ENCODE measurements at regions not wholly inside any gene's neighbourhood (a gene's known extent, or its start where the extent isn't known, plus 50 kb on each side); places are given as distances from the start of the nearest gene placed in this dataset.
"Not testable (repeated sequence)": the region's sequence is repeated elsewhere in the genome, so short reads cannot be mapped to it uniquely, and the experiment has no call there.

DNA sequence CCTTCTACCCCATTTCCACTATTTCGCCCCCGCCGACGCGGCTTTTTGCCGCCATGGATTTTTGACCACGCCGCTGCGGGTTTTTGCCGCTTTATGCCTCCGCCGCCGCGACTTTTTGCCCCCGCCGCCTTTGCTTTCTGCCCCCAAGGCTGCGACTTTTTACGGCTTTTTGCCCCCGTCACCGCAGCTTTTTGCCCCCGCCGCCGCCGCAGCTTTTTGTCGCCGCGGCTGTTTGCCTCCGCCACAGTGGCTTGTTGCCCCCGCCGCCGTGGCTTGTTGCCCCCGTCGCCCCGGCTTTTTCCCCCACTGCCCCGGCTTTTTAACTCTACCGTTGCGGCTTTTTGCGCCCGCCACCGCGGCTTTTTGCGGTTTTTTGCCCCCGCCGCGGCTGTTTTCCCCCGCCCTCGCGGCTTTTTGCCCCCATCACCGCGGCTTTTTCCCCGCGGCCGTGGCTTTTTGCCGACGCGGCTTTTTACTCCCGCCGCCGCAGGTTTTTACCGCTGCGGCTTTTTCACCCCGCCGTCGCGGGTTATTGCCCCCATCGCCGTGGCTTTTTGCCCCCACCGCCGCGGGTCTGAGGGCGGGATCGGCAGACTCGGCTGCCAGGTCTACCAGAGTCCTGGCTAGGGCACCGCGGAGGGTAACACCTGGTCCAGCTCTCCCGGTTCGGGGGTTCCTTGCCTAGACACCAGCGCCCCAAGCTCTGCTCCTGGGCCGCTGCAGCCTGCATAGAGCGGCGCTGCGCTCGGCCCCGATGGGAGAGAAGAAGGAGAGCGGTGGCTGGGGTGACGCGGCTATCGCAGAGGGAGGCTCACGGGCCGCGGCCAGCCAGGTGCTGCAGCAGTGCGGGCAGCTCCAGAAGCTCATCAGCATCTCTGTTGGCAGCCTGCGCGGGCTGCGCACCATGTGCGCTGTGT is 562.7 kb upstream of the WSB1 start:
- DNase-seq, result no peak
- intact Hi-C loops (cut with DNase I), result no loop called here
- no peak for ATAC-seq (ENCODE audit: poor library complexity)

DNA sequence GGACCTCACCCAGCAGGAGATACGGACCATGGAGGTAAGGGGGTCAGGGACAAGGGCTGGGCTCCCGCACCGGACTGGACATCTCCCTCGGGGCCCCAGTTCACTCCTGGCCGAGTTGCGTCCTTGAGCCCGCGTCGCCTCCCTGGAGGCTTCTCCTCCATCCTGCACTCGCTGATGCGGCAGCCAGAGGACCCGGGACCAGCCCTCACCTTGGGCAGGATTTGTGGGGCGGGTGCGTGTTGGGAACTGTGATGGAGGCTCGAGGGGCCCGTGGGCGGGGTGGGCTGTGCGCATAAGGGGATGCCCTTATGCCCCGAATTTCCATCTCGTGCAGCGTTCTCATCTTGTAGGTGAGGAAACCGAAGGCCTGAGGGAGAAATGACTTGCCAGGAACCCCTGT is 562.0 kb upstream of the WSB1 start:
- not testable (repeated sequence) for ATAC-seq (ENCODE audit: poor library complexity)

GRCh38 chr17:26734775-26735174 is 559.1 kb upstream of the WSB1 start:
- DNase-seq; intact Hi-C loops (cut with DNase I); ATAC-seq (ENCODE audit: poor library complexity): not testable (repeated sequence)

More for the DNA sequence above, 562.0 kb upstream of the WSB1 start:
- intact Hi-C loops (cut with DNase I); DNase-seq: not testable (repeated sequence)

GRCh38 chr17:26735977-26736376 is 557.9 kb upstream of the WSB1 start:
- ATAC-seq (ENCODE audit: poor library complexity); DNase-seq; intact Hi-C loops (cut with DNase I): not testable (repeated sequence)

DNA sequence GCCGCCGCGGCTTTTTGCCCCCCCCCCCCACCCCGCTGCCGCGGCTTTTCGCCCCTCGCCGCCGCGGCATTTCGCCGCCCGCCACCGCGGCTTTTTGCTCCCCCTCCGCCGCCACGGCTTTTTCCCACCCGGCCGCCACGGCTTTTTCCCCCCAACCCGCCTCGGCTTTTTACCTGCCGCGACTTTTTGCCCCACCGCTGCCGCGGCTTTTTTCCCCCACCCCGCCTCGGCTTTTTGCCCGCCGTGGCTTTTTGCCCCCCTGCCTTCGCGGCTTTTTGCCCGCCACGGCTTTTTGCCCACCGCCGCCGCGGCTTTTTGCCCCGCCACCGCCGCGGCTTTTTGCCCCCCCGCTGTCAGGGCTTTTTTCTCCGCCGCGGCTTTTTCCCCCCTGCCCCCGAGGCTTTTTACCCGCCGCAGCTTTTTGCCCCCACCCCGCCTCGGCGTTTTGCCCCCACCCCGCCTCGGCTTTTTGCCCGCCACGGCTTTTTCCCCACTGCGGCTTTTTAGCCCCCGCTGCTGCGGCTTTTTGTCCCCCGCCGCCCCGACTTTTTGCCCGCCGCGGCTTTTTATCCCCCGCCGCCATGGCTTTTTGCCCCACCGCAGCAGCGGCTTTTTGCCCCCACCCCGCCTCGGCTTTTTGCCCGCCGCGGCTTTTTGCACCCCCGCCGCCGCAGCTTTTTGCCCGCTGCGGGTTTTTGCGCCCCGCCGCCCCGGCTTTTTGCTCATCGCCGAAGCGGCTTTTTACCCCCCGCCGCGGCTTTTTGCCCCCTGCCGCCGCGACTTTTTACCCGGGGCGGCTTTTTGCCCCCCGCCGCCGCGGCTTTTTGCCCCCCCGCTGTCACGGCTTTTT is 527.8 kb upstream of the WSB1 start:
- no peak for ATAC-seq (ENCODE audit: poor library complexity)
- DNase-seq, result peak; percentile 12
- intact Hi-C loops (cut with DNase I), result no loop called here

- ATAC-seq (ENCODE audit: poor library complexity) (no peak), DNase-seq (peak; percentile 20)
- intact Hi-C loops (cut with DNase I), result no loop called here
Observed at GRCh38 chr17:26766743-26767142, 527.2 kb upstream of the WSB1 start.

- intact Hi-C loops (cut with DNase I), result no loop called here
- peak; percentile 8 for DNase-seq
- no peak for ATAC-seq (ENCODE audit: poor library complexity)
Observed at GRCh38 chr17:26773189-26774188, 520.4 kb upstream of the WSB1 start.

DNA sequence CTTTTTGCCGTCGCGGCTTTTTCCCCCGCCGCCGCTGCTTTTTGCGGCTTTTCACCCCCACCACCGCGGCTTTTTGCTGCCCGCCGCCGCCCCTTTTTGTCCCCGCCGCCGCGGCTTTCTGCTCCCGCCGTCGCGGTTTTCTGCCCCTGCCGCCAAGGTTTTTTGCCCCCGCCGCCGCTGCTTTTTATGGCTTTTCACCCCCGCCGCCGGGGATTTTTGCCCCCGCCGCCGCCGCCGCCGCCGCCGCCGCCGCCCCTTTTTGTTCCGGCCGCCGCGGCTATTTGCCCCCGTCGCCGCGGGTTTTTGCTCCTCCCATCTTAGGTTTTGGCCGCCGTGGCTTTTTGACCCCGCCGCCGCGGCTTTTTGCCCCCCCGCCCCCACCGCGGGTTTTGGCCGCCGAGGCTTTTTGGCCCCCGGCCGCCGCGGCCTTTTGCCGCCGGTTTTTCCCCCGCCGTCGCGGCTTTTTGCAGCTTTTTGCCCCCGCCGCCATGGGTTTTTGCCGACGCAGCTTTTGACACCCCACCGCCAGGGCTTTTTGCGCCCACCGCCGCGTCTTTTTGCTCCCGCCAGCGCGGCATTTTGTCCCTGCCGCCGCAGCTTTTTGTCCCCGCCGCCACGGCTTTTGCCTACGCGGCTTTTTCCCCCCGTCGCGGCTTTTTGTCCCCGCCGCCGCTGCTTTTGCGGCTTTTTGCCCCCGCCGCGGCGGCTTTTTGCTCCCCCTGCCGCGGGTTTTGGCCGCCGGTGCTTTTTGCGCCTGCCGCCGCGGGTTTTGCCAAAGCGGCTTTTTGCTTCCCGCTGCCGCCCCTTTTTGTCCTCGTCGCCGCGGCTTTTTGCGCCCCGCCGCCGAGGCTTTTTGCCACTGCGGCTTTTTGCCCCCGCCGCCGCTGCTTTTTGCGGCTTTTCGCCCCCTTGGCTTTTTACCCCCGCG is 519.4 kb upstream of the WSB1 start:
- peak; percentile 16 for DNase-seq
- intact Hi-C loops (cut with DNase I), result no loop called here
- ATAC-seq (ENCODE audit: poor library complexity), result no peak

DNA sequence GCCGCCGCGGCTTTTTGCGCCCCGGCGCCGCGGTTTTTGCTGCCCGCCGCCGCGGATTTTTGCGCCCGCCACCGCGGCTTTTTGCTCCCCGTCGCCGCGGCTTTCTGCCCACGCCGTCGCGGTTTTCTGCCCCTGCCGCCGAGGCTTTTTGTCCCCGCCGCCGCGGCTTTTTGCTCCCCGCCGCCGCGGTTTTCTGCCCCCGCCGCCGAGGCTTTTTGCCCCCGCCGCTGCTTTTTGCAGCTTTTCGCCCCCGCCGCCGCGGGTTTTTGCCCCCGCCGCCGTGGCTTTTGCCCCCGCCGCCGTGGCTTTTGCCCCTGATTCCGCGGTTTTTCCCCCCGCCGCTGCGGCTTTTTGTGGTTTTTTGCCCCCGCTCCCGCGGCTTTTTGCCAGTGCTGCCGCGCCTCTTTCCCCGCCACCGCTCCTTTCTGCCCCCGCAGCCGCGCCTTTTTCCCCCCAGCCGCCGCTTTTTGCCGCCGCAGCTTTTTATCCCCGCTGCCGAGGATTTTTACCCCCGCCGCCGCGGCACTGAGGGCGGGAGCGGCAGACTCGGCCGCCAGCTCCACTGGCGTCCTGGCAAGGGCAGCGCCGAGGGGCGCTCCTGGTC is 518.6 kb upstream of the WSB1 start:
- intact Hi-C loops (cut with DNase I), result no loop called here
- no peak for ATAC-seq (ENCODE audit: poor library complexity)
- DNase-seq, result peak; percentile 21

- intact Hi-C loops (cut with DNase I); ATAC-seq (ENCODE audit: poor library complexity): not testable (repeated sequence)
- DNase-seq, result peak; percentile 9
Observed at GRCh38 chr17:26780187-26780814, 513.6 kb upstream of the WSB1 start.

GRCh38 chr17:26782153-26782552 is 511.8 kb upstream of the WSB1 start:
- intact Hi-C loops (cut with DNase I), result no loop called here
- ATAC-seq (ENCODE audit: poor library complexity) (no peak), DNase-seq (no peak)

DNA sequence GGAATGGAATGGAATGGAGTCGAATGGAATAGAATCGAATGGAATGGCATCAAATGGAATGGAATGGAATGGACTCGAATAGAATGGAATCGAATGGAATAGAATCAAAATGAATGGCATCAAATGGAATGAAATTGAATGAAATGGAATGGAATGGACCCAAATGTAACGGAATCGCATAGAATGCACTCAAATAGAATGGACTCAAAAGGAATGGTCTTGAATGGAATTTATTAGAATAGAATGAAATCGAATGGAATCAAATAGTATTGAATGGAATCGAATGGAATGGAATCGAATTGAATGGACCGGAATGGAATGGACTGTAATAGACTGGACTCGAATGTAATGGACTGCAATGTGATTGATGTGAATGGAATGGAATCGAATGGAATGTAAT is 501.4 kb upstream of the WSB1 start:
- DNase-seq (no peak), ATAC-seq (ENCODE audit: poor library complexity) (no peak)
- intact Hi-C loops (cut with DNase I), result no loop called here

- no peak for DNase-seq
- no peak for ATAC-seq (ENCODE audit: poor library complexity)
- intact Hi-C loops (cut with DNase I), result no loop called here
Observed at GRCh38 chr17:26807024-26807423, 486.9 kb upstream of the WSB1 start.

GRCh38 chr17:26809033-26809432 is 484.9 kb upstream of the WSB1 start:
- ATAC-seq (ENCODE audit: poor library complexity) (no peak), DNase-seq (no peak)
- intact Hi-C loops (cut with DNase I), result no loop called here

- intact Hi-C loops (cut with DNase I), result no loop called here
- ATAC-seq (ENCODE audit: poor library complexity), result no peak
- DNase-seq, result no peak
Observed at GRCh38 chr17:26818736-26819135, 475.2 kb upstream of the WSB1 start.
